ENCODE measurements at regions not wholly inside any gene's neighbourhood (a gene's known extent, or its start where the extent isn't known, plus 50 kb on each side); places are given as distances from the start of the nearest gene placed in this dataset.

DNA sequence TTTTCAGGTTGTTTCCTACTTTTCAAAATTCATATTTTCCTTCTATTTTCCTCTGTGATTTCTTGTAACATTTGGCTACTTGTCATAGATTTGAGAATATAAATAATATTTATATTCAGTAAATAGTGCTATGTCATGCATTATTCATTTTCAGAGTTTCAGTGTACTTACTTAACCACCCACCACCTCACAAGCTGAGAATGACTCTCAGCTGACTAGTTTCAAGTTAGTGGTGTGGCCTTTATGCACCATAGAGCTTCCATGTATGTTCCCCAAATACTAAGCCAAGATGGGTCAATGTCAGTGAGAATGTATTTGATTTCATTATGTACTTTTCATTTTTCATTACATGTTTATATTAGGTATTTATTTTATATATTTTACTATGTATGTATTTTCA lies 56.9 kb upstream of the RGS1 start:
- CTCF ChIA-PET: no interaction called here
- H3K27ac ChIP-seq: no peak overlapping the region
- TF ChIP-seq, protein P1, sequence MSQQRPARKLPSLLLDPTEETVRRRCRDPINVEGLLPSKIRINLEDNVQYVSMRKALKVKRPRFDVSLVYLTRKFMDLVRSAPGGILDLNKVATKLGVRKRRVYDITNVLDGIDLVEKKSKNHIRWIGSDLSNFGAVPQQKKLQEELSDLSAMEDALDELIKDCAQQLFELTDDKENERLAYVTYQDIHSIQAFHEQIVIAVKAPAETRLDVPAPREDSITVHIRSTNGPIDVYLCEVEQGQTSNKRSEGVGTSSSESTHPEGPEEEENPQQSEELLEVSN (IDR thresholded peaks at IDR 0.05; ENCODE audit: borderline replicate concordance, low read depth): no peak
- TF ChIP-seq, protein P2, sequence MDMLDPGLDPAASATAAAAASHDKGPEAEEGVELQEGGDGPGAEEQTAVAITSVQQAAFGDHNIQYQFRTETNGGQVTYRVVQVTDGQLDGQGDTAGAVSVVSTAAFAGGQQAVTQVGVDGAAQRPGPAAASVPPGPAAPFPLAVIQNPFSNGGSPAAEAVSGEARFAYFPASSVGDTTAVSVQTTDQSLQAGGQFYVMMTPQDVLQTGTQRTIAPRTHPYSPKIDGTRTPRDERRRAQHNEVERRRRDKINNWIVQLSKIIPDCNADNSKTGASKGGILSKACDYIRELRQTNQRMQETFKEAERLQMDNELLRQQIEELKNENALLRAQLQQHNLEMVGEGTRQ (IDR thresholded peaks at IDR 0.05): no peak
- TF ChIP-seq, protein P3, sequence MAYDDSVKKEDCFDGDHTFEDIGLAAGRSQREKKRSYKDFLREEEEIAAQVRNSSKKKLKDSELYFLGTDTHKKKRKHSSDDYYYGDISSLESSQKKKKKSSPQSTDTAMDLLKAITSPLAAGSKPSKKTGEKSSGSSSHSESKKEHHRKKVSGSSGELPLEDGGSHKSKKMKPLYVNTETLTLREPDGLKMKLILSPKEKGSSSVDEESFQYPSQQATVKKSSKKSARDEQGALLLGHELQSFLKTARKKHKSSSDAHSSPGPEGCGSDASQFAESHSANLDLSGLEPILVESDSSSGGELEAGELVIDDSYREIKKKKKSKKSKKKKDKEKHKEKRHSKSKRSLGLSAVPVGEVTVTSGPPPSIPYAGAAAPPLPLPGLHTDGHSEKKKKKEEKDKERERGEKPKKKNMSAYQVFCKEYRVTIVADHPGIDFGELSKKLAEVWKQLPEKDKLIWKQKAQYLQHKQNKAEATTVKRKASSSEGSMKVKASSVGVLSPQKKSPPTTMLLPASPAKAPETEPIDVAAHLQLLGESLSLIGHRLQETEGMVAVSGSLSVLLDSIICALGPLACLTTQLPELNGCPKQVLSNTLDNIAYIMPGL (CRISPR knock-in tag; IDR thresholded peaks at IDR 0.05; ENCODE audit: borderline replicate concordance): no peak
- TF ChIP-seq POLR2A (IDR thresholded peaks at IDR 0.05; ENCODE audit: low read length) (no peak), FOSL2 (IDR thresholded peaks at IDR 0.05) (no peak), FOSL2 (CRISPR knock-in tag; IDR thresholded peaks at IDR 0.05) (no peak), KDM1A (IDR thresholded peaks at IDR 0.05; ENCODE audit: low read depth) (no peak), CHD2 (IDR thresholded peaks at IDR 0.05; ENCODE audit: low read length, partially characterized antibody) (no peak), ZFP36 (IDR thresholded peaks at IDR 0.05; ENCODE audit: borderline replicate concordance, partially characterized antibody) (no peak), CBX8 (IDR thresholded peaks at IDR 0.05) (no peak), MAZ (IDR thresholded peaks at IDR 0.05; ENCODE audit: borderline replicate concordance, low read depth, low read length) (no peak), MYC (IDR thresholded peaks at IDR 0.05; ENCODE audit: borderline replicate concordance, low read length) (no peak), RFX5 (IDR thresholded peaks at IDR 0.05) (no peak), FOSB (CRISPR knock-in tag; IDR thresholded peaks at IDR 0.05) (no peak), EP300 (IDR thresholded peaks at IDR 0.05) (no peak), SMC3 (IDR thresholded peaks at IDR 0.05) (no peak)
- TF ChIP-seq, protein P4, sequence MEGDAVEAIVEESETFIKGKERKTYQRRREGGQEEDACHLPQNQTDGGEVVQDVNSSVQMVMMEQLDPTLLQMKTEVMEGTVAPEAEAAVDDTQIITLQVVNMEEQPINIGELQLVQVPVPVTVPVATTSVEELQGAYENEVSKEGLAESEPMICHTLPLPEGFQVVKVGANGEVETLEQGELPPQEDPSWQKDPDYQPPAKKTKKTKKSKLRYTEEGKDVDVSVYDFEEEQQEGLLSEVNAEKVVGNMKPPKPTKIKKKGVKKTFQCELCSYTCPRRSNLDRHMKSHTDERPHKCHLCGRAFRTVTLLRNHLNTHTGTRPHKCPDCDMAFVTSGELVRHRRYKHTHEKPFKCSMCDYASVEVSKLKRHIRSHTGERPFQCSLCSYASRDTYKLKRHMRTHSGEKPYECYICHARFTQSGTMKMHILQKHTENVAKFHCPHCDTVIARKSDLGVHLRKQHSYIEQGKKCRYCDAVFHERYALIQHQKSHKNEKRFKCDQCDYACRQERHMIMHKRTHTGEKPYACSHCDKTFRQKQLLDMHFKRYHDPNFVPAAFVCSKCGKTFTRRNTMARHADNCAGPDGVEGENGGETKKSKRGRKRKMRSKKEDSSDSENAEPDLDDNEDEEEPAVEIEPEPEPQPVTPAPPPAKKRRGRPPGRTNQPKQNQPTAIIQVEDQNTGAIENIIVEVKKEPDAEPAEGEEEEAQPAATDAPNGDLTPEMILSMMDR (IDR thresholded peaks at IDR 0.05): no peak
- TF ChIP-seq, protein P5, sequence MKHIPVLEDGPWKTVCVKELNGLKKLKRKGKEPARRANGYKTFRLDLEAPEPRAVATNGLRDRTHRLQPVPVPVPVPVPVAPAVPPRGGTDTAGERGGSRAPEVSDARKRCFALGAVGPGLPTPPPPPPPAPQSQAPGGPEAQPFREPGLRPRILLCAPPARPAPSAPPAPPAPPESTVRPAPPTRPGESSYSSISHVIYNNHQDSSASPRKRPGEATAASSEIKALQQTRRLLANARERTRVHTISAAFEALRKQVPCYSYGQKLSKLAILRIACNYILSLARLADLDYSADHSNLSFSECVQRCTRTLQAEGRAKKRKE (CRISPR knock-in tag; IDR thresholded peaks at IDR 0.05; ENCODE audit: low read depth): no peak
- POLR2A ChIA-PET: no interaction called here
- no peaks in the 10 kb centered on the region for H3K9me3 ChIP-seq
- no peak for DNase-seq (ENCODE audit: low read depth in 1 of 2, low spot score in 1 of 2)
- FAIRE-seq: no peak
- H3K4me3 ChIP-seq: no peak overlapping the region
- no peaks in the 10 kb centered on the region for H3K4me1 ChIP-seq
- H3K4me2 ChIP-seq: no peak overlapping the region
- ATAC-seq: no peak

DNA sequence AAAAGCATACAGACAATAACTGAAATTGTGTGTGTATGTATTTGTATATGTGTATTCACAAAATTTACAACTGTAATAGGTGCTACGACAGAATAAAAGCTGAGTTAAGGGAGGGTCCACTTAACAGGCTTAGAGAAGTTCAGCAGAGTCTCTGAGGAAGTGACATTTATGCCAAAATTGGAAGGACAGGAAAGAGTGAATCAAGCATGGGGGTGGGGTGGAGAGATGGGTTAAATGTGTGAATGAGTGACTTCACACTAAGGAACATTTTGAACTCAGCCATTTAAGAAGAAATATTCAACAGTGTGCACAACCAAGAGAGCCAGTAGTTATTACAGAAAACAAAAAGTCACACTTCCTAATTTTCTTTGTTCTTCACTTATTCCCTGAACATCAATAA lies 53.8 kb upstream of the RGS1 start:
- ChIA-PET CTCF (no interaction called here), POLR2A (no interaction called here)
- Histone ChIP-seq H3K4me1 (no peaks in the 10 kb centered on the region), H3K27ac (no peak overlapping the region), H3K4me3 (no peak overlapping the region), H3K9me3 (no peaks in the 10 kb centered on the region), H3K4me2 (no peak overlapping the region)
- WGBS (ENCODE audit: missing lambda C conversion rate): 84% methylated on average over 1 of the region's 1 CpG
- DNase-seq (ENCODE audit: low read depth in 1 of 2, low spot score in 1 of 2) (no peak), ATAC-seq (no peak), FAIRE-seq (no peak)
- TF ChIP-seq HOXA7 (CRISPR knock-in tag; IDR thresholded peaks at IDR 0.05) (no peak), SMC3 (IDR thresholded peaks at IDR 0.05) (no peak), ZFP36 (IDR thresholded peaks at IDR 0.05; ENCODE audit: borderline replicate concordance, partially characterized antibody) (no peak), CEBPB (IDR thresholded peaks at IDR 0.05) (no peak), SREBF2 (IDR thresholded peaks at IDR 0.05) (no peak), EP300 (IDR thresholded peaks at IDR 0.05) (no peak), BHLHE40 (IDR thresholded peaks at IDR 0.05; ENCODE audit: low read depth, low read length) (no peak), RAD21 (conservative IDR thresholded peaks at IDR 0.05 in 1 of 2, IDR thresholded peaks at IDR 0.05 in 1 of 2) (no peak), POLR2AphosphoS2 (conservative IDR thresholded peaks at IDR 0.05; ENCODE audit: low read length) (no peak), NFE2L2 (conservative IDR thresholded peaks at IDR 0.05; ENCODE audit: low read length) (no peak)
- TF ChIP-seq, protein P1 (IDR thresholded peaks at IDR 0.05; ENCODE audit: borderline replicate concordance, low read depth): no peak
- TF ChIP-seq, protein P2 (IDR thresholded peaks at IDR 0.05): no peak
- TF ChIP-seq, protein P6, sequence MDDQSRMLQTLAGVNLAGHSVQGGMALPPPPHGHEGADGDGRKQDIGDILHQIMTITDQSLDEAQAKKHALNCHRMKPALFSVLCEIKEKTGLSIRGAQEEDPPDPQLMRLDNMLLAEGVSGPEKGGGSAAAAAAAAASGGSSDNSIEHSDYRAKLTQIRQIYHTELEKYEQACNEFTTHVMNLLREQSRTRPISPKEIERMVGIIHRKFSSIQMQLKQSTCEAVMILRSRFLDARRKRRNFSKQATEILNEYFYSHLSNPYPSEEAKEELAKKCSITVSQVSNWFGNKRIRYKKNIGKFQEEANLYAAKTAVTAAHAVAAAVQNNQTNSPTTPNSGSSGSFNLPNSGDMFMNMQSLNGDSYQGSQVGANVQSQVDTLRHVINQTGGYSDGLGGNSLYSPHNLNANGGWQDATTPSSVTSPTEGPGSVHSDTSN (IDR thresholded peaks at IDR 0.05): no peak

Data from A549 (cell line).